C4-2B (cell line): ENCODE measurements at regions not wholly inside any gene's neighbourhood (a gene's known extent, or its start where the extent isn't known, plus 50 kb on each side); places are given as distances from the start of the nearest gene placed in this dataset.

ENCODE experiments used
- ZFX ChIP-seq: fragments of 450-650 bp; IDR thresholded peaks from 2 replicates; pipeline ENCODE4 v1.6.1; 2017
- TF ChIP-seq, protein P1 (sequence below): fragments of 450-650 bp; conservative IDR thresholded peaks from 2 replicates; pipeline ENCODE4 v1.5.1; 2017; ENCODE audit warnings: mild to moderate bottlenecking

- TF ChIP-seq, protein P1, sequence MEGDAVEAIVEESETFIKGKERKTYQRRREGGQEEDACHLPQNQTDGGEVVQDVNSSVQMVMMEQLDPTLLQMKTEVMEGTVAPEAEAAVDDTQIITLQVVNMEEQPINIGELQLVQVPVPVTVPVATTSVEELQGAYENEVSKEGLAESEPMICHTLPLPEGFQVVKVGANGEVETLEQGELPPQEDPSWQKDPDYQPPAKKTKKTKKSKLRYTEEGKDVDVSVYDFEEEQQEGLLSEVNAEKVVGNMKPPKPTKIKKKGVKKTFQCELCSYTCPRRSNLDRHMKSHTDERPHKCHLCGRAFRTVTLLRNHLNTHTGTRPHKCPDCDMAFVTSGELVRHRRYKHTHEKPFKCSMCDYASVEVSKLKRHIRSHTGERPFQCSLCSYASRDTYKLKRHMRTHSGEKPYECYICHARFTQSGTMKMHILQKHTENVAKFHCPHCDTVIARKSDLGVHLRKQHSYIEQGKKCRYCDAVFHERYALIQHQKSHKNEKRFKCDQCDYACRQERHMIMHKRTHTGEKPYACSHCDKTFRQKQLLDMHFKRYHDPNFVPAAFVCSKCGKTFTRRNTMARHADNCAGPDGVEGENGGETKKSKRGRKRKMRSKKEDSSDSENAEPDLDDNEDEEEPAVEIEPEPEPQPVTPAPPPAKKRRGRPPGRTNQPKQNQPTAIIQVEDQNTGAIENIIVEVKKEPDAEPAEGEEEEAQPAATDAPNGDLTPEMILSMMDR: no peak
- TF ChIP-seq ZFX: no peak
Observed at GRCh38 chr5:27639005-27639612, 600.7 kb upstream of the CDH9 start.
